ENCODE measurements at regions not wholly inside any gene's neighbourhood (a gene's known extent, or its start where the extent isn't known, plus 50 kb on each side); places are given as distances from the start of the nearest gene placed in this dataset.

- DNase-seq, result no peak
- no peak overlapping the region for H3K4me3 ChIP-seq
- no peaks in the 10 kb centered on the region for H3K36me3 ChIP-seq
- no peaks in the 10 kb centered on the region for H3K9me3 ChIP-seq
- intact Hi-C loops (cut with DNase I), result no loop called here
- no peak for TF ChIP-seq POLR2AphosphoS5 (IDR thresholded peaks at IDR 0.05)
- TF ChIP-seq POLR2A (IDR thresholded peaks at IDR 0.05), result no peak
- no peak for TF ChIP-seq EP300 (IDR thresholded peaks at IDR 0.05)
- TF ChIP-seq CTCF (IDR thresholded peaks at IDR 0.05), result no peak
- H3K27me3 ChIP-seq, result no peaks in the 10 kb centered on the region
- 95 to 98% methylated on average over 2 of the region's 2 CpGs for WGBS, 2 donors
- no peak overlapping the region for H3K27ac ChIP-seq
- no peaks in the 10 kb centered on the region for H3K4me1 ChIP-seq
These were observed 50.3 kb upstream of the OSBPL11 start for GRCh38 chr3:125645616-125646015.

GRCh38 chr3:125646581-125646980, 51.3 kb upstream of the OSBPL11 start:
- intact Hi-C loops (cut with DNase I), result no loop called here
- Histone ChIP-seq H3K27ac (no peak overlapping the region), H3K36me3 (no peaks in the 10 kb centered on the region), H3K27me3 (no peaks in the 10 kb centered on the region), H3K4me3 (no peak overlapping the region), H3K9me3 (no peaks in the 10 kb centered on the region), H3K4me1 (no peaks in the 10 kb centered on the region)
- no peak for DNase-seq
- TF ChIP-seq EP300 (IDR thresholded peaks at IDR 0.05) (no peak), POLR2AphosphoS5 (IDR thresholded peaks at IDR 0.05) (no peak), CTCF (IDR thresholded peaks at IDR 0.05) (no peak), POLR2A (IDR thresholded peaks at IDR 0.05) (no peak)
- 81 to 90% methylated on average over 1 of the region's 1 CpG for WGBS, 2 donors

GRCh38 chr3:125647318-125648014, 52.2 kb upstream of the OSBPL11 start:
- Histone ChIP-seq H3K4me1 (no peaks in the 10 kb centered on the region), H3K36me3 (no peaks in the 10 kb centered on the region), H3K27me3 (no peaks in the 10 kb centered on the region), H3K4me3 (no peak overlapping the region), H3K27ac (no peak overlapping the region), H3K9me3 (no peaks in the 10 kb centered on the region)
- no peak for DNase-seq
- no peak for TF ChIP-seq CTCF (IDR thresholded peaks at IDR 0.05)
- no peak for TF ChIP-seq EP300 (IDR thresholded peaks at IDR 0.05)
- no peak for TF ChIP-seq POLR2A (IDR thresholded peaks at IDR 0.05)
- no peak for TF ChIP-seq POLR2AphosphoS5 (IDR thresholded peaks at IDR 0.05)
- intact Hi-C loops (cut with DNase I), result no loop called here
- WGBS, 2 donors, result 33 to 77% methylated on average over 8 of the region's 8 CpGs

GRCh38 chr3:125651244-125651643, 55.9 kb upstream of the OSBPL11 start:
- no peaks in the 10 kb centered on the region for H3K4me1 ChIP-seq
- no peak overlapping the region for H3K4me3 ChIP-seq
- TF ChIP-seq EP300 (IDR thresholded peaks at IDR 0.05) (no peak), CTCF (IDR thresholded peaks at IDR 0.05) (no peak), POLR2AphosphoS5 (IDR thresholded peaks at IDR 0.05) (no peak), POLR2A (IDR thresholded peaks at IDR 0.05) (no peak)
- H3K9me3 ChIP-seq, result no peaks in the 10 kb centered on the region
- H3K27me3 ChIP-seq, result no peaks in the 10 kb centered on the region
- H3K36me3 ChIP-seq, result no peaks in the 10 kb centered on the region
- DNase-seq, result no peak
- WGBS, 2 donors, result 91 to 93% methylated on average over 5 of the region's 5 CpGs
- no peak overlapping the region for H3K27ac ChIP-seq
- intact Hi-C loops (cut with DNase I), result no loop called here

GRCh38 chr3:125652349-125652748, 57.1 kb upstream of the OSBPL11 start:
- Histone ChIP-seq H3K36me3 (no peaks in the 10 kb centered on the region), H3K27ac (no peak overlapping the region), H3K4me3 (no peak overlapping the region), H3K4me1 (no peaks in the 10 kb centered on the region), H3K27me3 (no peaks in the 10 kb centered on the region), H3K9me3 (no peaks in the 10 kb centered on the region)
- TF ChIP-seq POLR2A (IDR thresholded peaks at IDR 0.05) (no peak), EP300 (IDR thresholded peaks at IDR 0.05) (no peak), CTCF (IDR thresholded peaks at IDR 0.05) (no peak), POLR2AphosphoS5 (IDR thresholded peaks at IDR 0.05) (no peak)
- 92 to 97% methylated on average over 4 of the region's 4 CpGs for WGBS, 2 donors
- intact Hi-C loops (cut with DNase I), result no loop called here
- DNase-seq, result no peak
